B cell (primary cell): ENCODE measurements at regions not wholly inside any gene's neighbourhood (a gene's known extent, or its start where the extent isn't known, plus 50 kb on each side); places are given as distances from the start of the nearest gene placed in this dataset.

Experiments
- ATAC-seq: fragments of 200-7000 bp; cut with Tn5 transposase; one replicate; pipeline ENCODE4 v1.10.0; 2021; ENCODE audit warnings: low read depth, mild to moderate bottlenecking, moderate number of reproducible peaks, moderate library complexity
- CTCF ChIA-PET: fragments of 350-600 bp; sonication (Branson Sonifier 250); formaldehyde crosslinking; loops from one replicate; lab custom pipeline; 2021; ENCODE audit warnings: antibody characterized with exemption, inconsistent platforms; lab: Charles Lee
- POLR2A ChIA-PET: fragments of 350-600 bp; sonication (Branson Sonifier 250); formaldehyde crosslinking; loops from one replicate; lab custom pipeline; 2021; ENCODE audit warnings: antibody characterized with exemption; lab: Charles Lee
- DNase-seq: peaks from one replicate; pipeline ENCODE4 v3.0.0; 2013
- H2AFZ ChIP-seq: 2 replicates; pipeline ENCODE4 v1.6.1; 2012; ENCODE audit warnings: mild to moderate bottlenecking, low read depth, low read length; ENCODE audit not compliant: insufficient read depth, poor library complexity, severe bottlenecking
- H3K27ac ChIP-seq, 2 donors: 1 replicate in 1 of 2; 2 replicates in 1 of 2; pipeline ENCODE4 v1.5.1; 2012 to 2013; ENCODE audit warnings: low read length in 2 of 2, mild to moderate bottlenecking in 2 of 2, moderate library complexity in 1 of 2
- H3K27me3 ChIP-seq, 4 experiments: fragments of 200-600 bp in 1 of 4; sonication (generic) in 1 of 4; replicated peaks in 1 of 4; 1 replicate in 2 of 4; 2 replicates in 2 of 4; pipeline versions ENCODE4 v1.6.1 to v1.7.0; 2013 to 2016; ENCODE audit warnings: low read length in 3 of 4, mild to moderate bottlenecking in 2 of 4, mixed read lengths in 1 of 4, moderate library complexity in 1 of 4; ENCODE audit not compliant: insufficient read depth in 4 of 4, control insufficient read depth in 3 of 4; ENCODE audit errors: control extremely low read depth in 1 of 4
- H3K36me3 ChIP-seq, 2 experiments: replicated peaks in 1 of 2; 1 replicate in 1 of 2; 2 replicates in 1 of 2; pipeline versions ENCODE4 v1.6.1 to v1.7.1; 2013; ENCODE audit warnings: low read length in 1 of 2; ENCODE audit not compliant: insufficient read depth in 2 of 2, control insufficient read depth in 1 of 2; ENCODE audit errors: control extremely low read depth in 1 of 2, extremely low read depth in 1 of 2
- H3K4me1 ChIP-seq, 2 donors: fragments of 200-600 bp in 1 of 2; sonication (generic) in 1 of 2; 1 replicate in 1 of 2; 2 replicates in 1 of 2; pipeline versions ENCODE4 v1.5.1 to v1.6.1; 2013 to 2017; ENCODE audit warnings: low read length in 2 of 2; ENCODE audit not compliant: control insufficient read depth in 2 of 2, insufficient read depth in 2 of 2
- H3K4me2 ChIP-seq: replicated peaks from 2 replicates; pipeline ENCODE3; 2012; ENCODE audit warnings: mild to moderate bottlenecking, low read depth, low read length; ENCODE audit not compliant: poor library complexity, severe bottlenecking
- H3K4me3 ChIP-seq, 5 experiments: fragments of 200-600 bp in 1 of 5; sonication (generic) in 1 of 5; 1 replicate in 3 of 5; 2 replicates in 2 of 5; pipeline versions ENCODE4 v1.5.1 to v1.7.0; 2011 to 2016; ENCODE audit warnings: low read length in 4 of 5, mild to moderate bottlenecking in 4 of 5, low read depth in 2 of 5, control low read depth in 1 of 5, moderate library complexity in 1 of 5; ENCODE audit not compliant: insufficient read depth in 1 of 5; ENCODE audit errors: control extremely low read depth in 1 of 5, extremely low read depth in 1 of 5
- H3K79me2 ChIP-seq: fragments of 200-600 bp; sonication (generic); one replicate; pipeline ENCODE4 v1.6.0; 2016; ENCODE audit warnings: low read length; ENCODE audit not compliant: control insufficient read depth, insufficient read depth
- H3K9ac ChIP-seq: fragments of 200-600 bp; sonication (generic); 2 replicates; pipeline ENCODE4 v1.6.1; 2017; ENCODE audit warnings: mild to moderate bottlenecking, low read length, moderate library complexity
- H3K9me3 ChIP-seq, 3 donors: one replicate each; pipeline versions ENCODE4 v1.6.1 to v1.7.1; 2013; ENCODE audit warnings: low read length in 2 of 3; ENCODE audit not compliant: control insufficient read depth in 2 of 3, insufficient read depth in 1 of 3; ENCODE audit errors: control extremely low read depth in 1 of 3
- H4K20me1 ChIP-seq: 2 replicates; pipeline ENCODE4 v1.6.0; 2012; ENCODE audit warnings: mild to moderate bottlenecking, low read length; ENCODE audit not compliant: insufficient read depth, control insufficient read depth, poor library complexity, severe bottlenecking
- H3K27ac Mint-ChIP-seq: one replicate; pipeline ENCODE4 v1.8.0; 2021; ENCODE audit warnings: mixed read lengths
- H3K27me3 Mint-ChIP-seq: one replicate; pipeline ENCODE4 v1.8.0; 2021; ENCODE audit warnings: mixed read lengths
- H3K4me1 Mint-ChIP-seq: one replicate; pipeline ENCODE4 v1.8.0; 2021; ENCODE audit warnings: mixed read lengths
- H3K4me3 Mint-ChIP-seq: one replicate; pipeline ENCODE4 v1.8.0; 2021; ENCODE audit warnings: mixed read lengths
- H3K9me3 Mint-ChIP-seq: one replicate; pipeline ENCODE4 v1.8.0; 2022; ENCODE audit warnings: mixed read lengths; ENCODE audit not compliant: insufficient read depth
- CTCF ChIP-seq: fragments of 200-600 bp; IDR thresholded peaks from one replicate; pipeline ENCODE4 v1.8.0; 2022; ENCODE audit warnings: antibody characterized with exemption, mild to moderate bottlenecking
- EZH2 ChIP-seq: IDR thresholded peaks from 2 replicates; pipeline ENCODE4 v1.6.1; 2012; ENCODE audit warnings: borderline replicate concordance, low read depth, mild to moderate bottlenecking, moderate library complexity, low read length; ENCODE audit not compliant: insufficient read depth, poor library complexity, severe bottlenecking
- WGBS: methylation state at CpG from one replicate; pipeline ENCODE4 v1.1.5; 2013; ENCODE audit warnings: missing lambda C conversion rate; ENCODE audit not compliant: insufficient coverage; 5-methylcytosine and 5-hydroxymethylcytosine counted together
- intact Hi-C: fragments of 100-400 bp; cut with micrococcal nuclease; formaldehyde crosslinking; loops from one replicate; pipeline ENCODE4 v1.10.0; 2022

GRCh38 chr9:121562301-121562700 is 62.7 kb upstream of the GGTA1 start:
- Histone ChIP-seq H3K27ac (no peak overlapping the region), H3K79me2 (no peaks in the 10 kb centered on the region), H3K9me3 (no peaks in the 10 kb centered on the region), H3K4me2 (no peak overlapping the region), H3K4me3 (no peak overlapping the region), H4K20me1 (no peaks in the 10 kb centered on the region), H3K27me3 (peaks cover 0 to 5% (median 0%) of the 10 kb centered on the region in 4 experiments), H3K9ac (no peak overlapping the region), H2AFZ (no peak overlapping the region), H3K36me3 (no peaks in the 10 kb centered on the region), H3K4me1 (peaks cover 21 to 29% of the 10 kb centered on the region in 2 donors)
- H3K27me3 Mint-ChIP-seq = peaks cover 22% of the 10 kb centered on the region
- ChIA-PET POLR2A (no interaction called here), CTCF (interaction anchor here (2.3 kb wide), 1 partner anchor 13 kb away, joined by 10 read pairs; no protein-coding TSS in a partner anchor)
- intact Hi-C loops = no loop called here
- H3K4me1 Mint-ChIP-seq = peaks cover 26% of the 10 kb centered on the region
- DNase-seq (no peak), ATAC-seq (no peak)
- H3K9me3 Mint-ChIP-seq = no peaks in the 10 kb centered on the region
- WGBS = 94% methylated on average over 6 of the region's 6 CpGs
- no peak overlapping the region for H3K4me3 Mint-ChIP-seq
- no peak overlapping the region for H3K27ac Mint-ChIP-seq
- TF ChIP-seq EZH2 = no peak
- TF ChIP-seq CTCF = no peak

- Mint-ChIP-seq H3K4me1 (peaks cover 15% of the 10 kb centered on the region), H3K4me3 (no peak overlapping the region), H3K9me3 (no peaks in the 10 kb centered on the region), H3K27me3 (peaks cover 26% of the 10 kb centered on the region), H3K27ac (no peak overlapping the region)
- 96% methylated on average over 5 of the region's 8 CpGs for WGBS
- Histone ChIP-seq H3K27ac (no peak overlapping the region), H3K4me2 (no peak overlapping the region), H4K20me1 (no peaks in the 10 kb centered on the region), H3K4me1 (peaks cover 10 to 18% of the 10 kb centered on the region in 2 donors), H3K9me3 (no peaks in the 10 kb centered on the region), H3K4me3 (no peak overlapping the region), H3K79me2 (no peaks in the 10 kb centered on the region), H3K27me3 (no peaks in the 10 kb centered on the region), H2AFZ (no peak overlapping the region), H3K36me3 (no peaks in the 10 kb centered on the region), H3K9ac (no peak overlapping the region)
- TF ChIP-seq EZH2 = no peak
- TF ChIP-seq CTCF = no peak
- CTCF ChIA-PET = interaction anchor here (1.4 to 2.3 kb wide), 2 partner anchors 14 to 18 kb away, joined by 3 to 10 read pairs; no protein-coding TSS in a partner anchor
- intact Hi-C loops = no loop called here
- POLR2A ChIA-PET = no interaction called here
- ATAC-seq (no peak), DNase-seq (no peak)
Observed at GRCh38 chr9:121563425-121563824, 63.8 kb upstream of the GGTA1 start.
